Fibroblast of mammary gland (primary cell): ENCODE measurements at regions not wholly inside any gene's neighbourhood (a gene's known extent, or its start where the extent isn't known, plus 50 kb on each side); places are given as distances from the start of the nearest gene placed in this dataset.

Experiments
- DNase-seq: peaks from one replicate; pipeline ENCODE4 v3.0.0-alpha.2; 2010; ENCODE audit warnings: low read depth
- H3K4me3 ChIP-seq: 2 replicates; pipeline ENCODE4 v1.5.1; 2011; ENCODE audit warnings: low read depth, mild to moderate bottlenecking, low read length, moderate library complexity; ENCODE audit not compliant: control insufficient read depth
- TF ChIP-seq, protein P1 (sequence below): conservative IDR thresholded peaks from 2 replicates; pipeline ENCODE4 v1.5.1; 2011; ENCODE audit warnings: low read depth, low read length, inconsistent platforms; ENCODE audit not compliant: control insufficient read depth, insufficient read depth

DNA sequence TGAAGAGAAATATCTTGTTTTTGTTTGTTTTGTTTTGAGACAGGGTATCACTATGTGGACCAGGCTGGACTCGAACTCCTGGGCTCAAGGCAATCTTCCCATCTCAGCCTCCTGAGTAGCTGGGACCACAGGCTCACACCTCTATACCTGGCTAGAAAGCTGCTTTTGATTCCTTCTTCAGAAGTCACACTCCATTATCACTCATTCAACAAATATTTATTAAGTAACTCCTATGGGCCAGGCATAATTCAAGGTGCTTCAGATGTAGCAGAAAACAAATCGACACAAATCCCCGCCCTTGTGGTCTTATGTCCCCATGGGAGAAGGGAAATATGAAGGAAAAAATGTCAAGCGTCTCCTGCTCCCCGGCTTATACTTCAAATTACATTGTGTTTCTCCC, 72.6 kb upstream of the DHX15 start:
- TF ChIP-seq, protein P1, sequence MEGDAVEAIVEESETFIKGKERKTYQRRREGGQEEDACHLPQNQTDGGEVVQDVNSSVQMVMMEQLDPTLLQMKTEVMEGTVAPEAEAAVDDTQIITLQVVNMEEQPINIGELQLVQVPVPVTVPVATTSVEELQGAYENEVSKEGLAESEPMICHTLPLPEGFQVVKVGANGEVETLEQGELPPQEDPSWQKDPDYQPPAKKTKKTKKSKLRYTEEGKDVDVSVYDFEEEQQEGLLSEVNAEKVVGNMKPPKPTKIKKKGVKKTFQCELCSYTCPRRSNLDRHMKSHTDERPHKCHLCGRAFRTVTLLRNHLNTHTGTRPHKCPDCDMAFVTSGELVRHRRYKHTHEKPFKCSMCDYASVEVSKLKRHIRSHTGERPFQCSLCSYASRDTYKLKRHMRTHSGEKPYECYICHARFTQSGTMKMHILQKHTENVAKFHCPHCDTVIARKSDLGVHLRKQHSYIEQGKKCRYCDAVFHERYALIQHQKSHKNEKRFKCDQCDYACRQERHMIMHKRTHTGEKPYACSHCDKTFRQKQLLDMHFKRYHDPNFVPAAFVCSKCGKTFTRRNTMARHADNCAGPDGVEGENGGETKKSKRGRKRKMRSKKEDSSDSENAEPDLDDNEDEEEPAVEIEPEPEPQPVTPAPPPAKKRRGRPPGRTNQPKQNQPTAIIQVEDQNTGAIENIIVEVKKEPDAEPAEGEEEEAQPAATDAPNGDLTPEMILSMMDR = no peak
- DNase-seq = no peak
- H3K4me3 ChIP-seq = no peak overlapping the region

DNA sequence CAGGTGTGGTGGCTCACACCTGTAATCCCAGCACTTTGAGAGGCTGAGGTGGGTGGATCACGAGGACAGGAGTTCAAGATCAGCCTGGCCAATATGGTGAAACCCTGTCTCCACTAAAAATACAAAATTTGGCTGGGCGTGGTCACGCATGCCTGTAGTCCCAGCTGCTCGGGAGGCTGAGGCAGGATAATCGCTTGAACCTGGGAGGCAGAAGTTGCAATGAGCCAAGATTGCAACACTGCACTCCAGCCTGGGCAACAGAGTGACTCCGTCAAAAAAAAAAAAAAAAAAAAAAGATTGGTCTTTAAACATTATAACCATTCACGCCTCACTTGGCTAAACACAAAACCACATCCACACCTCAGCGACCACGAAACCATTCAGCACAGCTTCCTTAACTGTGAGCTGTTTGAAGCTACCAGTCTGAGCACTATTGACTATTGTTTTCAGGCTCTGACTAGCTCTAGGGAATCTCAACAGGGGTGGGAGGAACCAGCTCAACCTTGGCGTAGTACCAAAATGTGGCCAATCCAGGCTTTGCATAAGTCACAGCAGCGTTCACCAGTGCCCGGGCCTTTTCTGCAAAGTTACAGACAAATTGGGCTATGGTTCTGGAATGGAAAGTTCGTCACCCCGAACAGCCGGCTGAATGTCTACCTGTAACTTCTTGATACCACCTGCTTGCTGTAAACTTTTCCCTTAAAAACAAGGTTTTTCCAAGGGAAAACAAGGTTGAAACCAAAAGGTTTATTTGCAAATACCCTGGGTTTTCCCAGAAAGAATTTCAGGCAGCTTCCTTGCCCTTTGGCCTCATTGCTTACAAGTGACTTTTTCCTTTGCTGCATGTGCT, 73.6 kb upstream of the DHX15 start:
- DNase-seq = peak; percentile 60
- TF ChIP-seq, protein P1 = no peak
- H3K4me3 ChIP-seq = no peak overlapping the region

DNA sequence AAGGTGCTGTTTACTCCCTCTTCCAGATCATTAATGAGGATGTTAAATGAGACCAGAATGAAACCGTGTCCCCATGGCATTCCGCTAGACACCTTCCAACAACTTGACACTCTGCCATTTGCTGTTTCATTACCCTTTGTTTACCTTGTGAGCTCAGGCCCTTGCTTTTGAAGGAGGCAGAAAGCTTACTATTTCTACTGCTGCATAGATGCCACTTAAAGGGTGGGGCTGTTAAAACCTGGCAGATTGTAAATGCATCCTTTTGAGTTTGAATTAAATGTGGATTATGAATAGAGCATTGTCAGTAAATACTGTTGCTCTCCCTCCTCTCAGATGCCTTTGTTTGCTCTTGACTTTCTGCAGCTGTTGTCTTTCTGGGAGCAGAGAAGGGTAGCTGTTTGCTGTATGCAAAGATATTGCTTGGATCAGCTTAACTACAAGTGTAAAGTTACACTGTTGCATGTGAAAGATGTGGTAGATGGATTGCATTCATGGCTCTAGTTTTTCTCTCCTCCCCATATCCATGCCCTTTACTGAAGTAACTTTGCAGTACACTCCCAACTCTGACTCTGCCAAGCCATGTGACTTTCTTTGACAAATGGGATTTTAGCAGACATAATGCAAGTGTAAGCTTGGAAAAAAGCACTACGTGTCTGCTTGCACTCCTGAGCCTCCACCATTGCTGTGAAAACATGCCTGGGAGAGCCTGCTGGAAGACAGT, 75.0 kb upstream of the DHX15 start:
- DNase-seq = no peak
- H3K4me3 ChIP-seq = no peak overlapping the region
- TF ChIP-seq, protein P1 = no peak

DNA sequence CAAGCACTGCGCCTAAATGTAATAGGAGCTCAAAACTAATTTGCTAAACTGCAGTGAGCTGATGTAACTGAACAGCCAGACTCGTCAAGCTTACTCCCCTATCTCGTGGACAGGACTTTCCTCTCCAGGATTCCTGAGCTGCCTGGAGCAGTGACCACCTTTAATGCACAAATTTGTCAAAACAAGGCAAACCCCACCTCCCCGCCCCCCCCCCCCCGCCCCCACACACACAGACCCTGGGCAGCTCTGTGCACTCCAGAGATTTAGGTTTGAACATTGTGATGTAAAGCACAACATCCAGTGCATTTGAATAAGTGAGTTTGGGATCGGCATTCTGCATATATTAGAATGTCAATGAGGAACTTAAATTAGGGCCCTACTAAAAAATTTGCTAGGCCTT, 77.7 kb upstream of the DHX15 start:
- TF ChIP-seq, protein P1 = no peak

DNA sequence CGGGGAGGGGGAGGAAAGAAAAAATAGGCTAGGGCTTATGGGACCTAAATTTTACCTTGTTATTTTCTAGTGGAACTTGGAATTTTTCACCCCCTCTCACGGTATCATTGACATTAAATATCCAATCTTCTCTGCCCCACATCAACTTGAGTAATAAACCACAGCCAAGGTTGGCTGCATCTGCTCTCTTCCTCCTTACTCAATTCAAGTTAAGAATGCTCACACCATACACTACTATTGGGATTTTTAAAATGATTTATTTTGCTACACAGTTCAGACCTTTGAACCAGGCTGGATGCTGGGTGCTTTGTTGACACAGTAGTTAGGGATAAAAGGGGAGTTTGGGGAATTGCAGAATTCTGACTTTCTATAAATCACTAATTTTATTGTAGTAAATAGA, 78.2 kb upstream of the DHX15 start:
- TF ChIP-seq, protein P1 = no peak
- H3K4me3 ChIP-seq = no peak overlapping the region
- no peak for DNase-seq

More for the DNA sequence above, 77.7 kb upstream of the DHX15 start:
- no peak overlapping the region for H3K4me3 ChIP-seq
- no peak for DNase-seq

DNA sequence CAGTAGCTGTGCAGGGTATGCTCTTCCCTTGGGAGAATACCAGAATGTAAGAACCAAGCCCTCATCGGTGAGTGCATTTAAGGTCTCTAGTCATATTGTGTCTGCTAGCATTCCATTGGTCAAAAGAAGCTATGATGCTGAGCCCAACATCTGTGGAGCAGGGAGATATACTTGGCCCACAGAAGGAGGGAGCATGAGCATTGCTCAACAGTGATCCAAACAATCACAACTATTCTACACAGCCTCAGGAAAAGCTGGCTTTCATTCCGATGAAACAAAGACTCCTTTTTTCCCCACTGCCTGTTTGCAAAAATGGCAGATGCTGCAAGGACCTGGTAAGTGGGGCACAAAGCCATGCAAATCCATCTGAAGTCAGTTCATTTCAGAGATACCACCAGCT, 80.6 kb upstream of the DHX15 start:
- DNase-seq = peak; percentile 63
- TF ChIP-seq, protein P1 = no peak
- no peak overlapping the region for H3K4me3 ChIP-seq

DNA sequence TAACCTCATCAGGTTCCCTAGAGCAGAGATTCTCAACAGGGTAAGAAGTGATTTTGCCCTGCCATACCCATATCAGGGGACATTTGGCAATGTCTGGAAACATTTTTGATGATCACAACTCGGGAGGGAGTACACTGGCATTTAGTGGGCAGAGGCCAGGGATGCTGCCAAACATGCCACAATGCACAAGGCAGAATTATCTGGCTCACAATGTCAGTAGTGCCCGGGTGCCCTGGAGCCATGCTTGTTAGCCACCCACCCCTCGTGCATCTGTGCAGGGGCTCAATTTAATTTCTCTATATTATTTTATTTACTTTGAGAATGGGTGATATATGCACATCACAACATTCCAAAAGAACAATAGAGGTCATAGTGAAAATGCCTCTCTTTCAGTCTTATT, 82.0 kb upstream of the DHX15 start:
- no peak overlapping the region for H3K4me3 ChIP-seq
- TF ChIP-seq, protein P1 = no peak
- DNase-seq = no peak
